Psoas muscle (tissue), 7 donors: ENCODE measurements at regions not wholly inside any gene's neighbourhood (a gene's known extent, or its start where the extent isn't known, plus 50 kb on each side); places are given as distances from the start of the nearest gene placed in this dataset.
"Not testable (repeated sequence)": the region's sequence is repeated elsewhere in the genome, so short reads cannot be mapped to it uniquely, and the experiment has no call there.

Experiments
- ATAC-seq, 4 donors: fragments of 200-7000 bp; cut with Tn5 transposase; one replicate each; pipeline ENCODE4 v1.9.1; 2020; ENCODE audit warnings: moderate library complexity in 3 of 4, mild to moderate bottlenecking in 2 of 4
- DNase-seq, 2 donors: peaks; one replicate each; pipeline ENCODE4 v3.0.0-alpha.2; 2020
- H3K27ac ChIP-seq: fragments of 200-600 bp; one replicate; pipeline ENCODE4 v1.8.0; 2022
- H3K27me3 ChIP-seq, 3 donors: fragments of 200-600 bp in 1 of 3; one replicate each; pipeline versions ENCODE4 v1.6.1 to v1.8.0; 2013 to 2022; ENCODE audit warnings: low read length in 2 of 3, mild to moderate bottlenecking in 2 of 3, moderate library complexity in 1 of 3; ENCODE audit not compliant: insufficient read depth in 3 of 3
- H3K36me3 ChIP-seq, 2 donors: fragments of 200-600 bp in 1 of 2; one replicate each; pipeline versions ENCODE4 v1.6.1 to v1.8.0; 2013 to 2022; ENCODE audit warnings: low read depth in 1 of 2, mild to moderate bottlenecking in 1 of 2, moderate library complexity in 1 of 2; ENCODE audit not compliant: insufficient read depth in 1 of 2
- H3K4me1 ChIP-seq: fragments of 200-600 bp; one replicate; pipeline ENCODE4 v1.8.0; 2022
- H3K4me3 ChIP-seq: fragments of 200-600 bp; one replicate; pipeline ENCODE4 v1.8.0; 2022; ENCODE audit warnings: mild to moderate bottlenecking
- H3K9me3 ChIP-seq: fragments of 200-600 bp; one replicate; pipeline ENCODE4 v1.8.0; 2022
- WGBS, 3 donors: extraction: QIAGEN DNeasy Blood & Tissue Kit; methylation state at CpG; one replicate each; pipeline versions ENCODE4 v1.1.6 to v1.1.7; 2013; 5-methylcytosine and 5-hydroxymethylcytosine counted together
- intact Hi-C, 2 donors: fragments of 100-400 bp; cut with DNase I; formaldehyde crosslinking; loops; one replicate each; pipeline versions ENCODE4 v1.11.0 to v1.14.2; 2022
- TF ChIP-seq, protein P1 (sequence below): fragments of 200-600 bp; IDR thresholded peaks from one replicate; pipeline ENCODE4 v1.8.0; 2022; ENCODE audit warnings: antibody characterized with exemption
- donor health status: healthy with polysubstance abuse.
- donor health status: DM: no; HTN: no; CAD: no; lungs with moderate emphysema.
- donor health status: Bipolar disorder and iron deficiency.
- donor health status: healthy.
- donor health status: DM: yes; HTN: yes; CAD: no.
- donor health status: DM: no; HTN: no; CAD: no.
- donor health status: DM: yes; HTN: yes; CAD: no.

DNA sequence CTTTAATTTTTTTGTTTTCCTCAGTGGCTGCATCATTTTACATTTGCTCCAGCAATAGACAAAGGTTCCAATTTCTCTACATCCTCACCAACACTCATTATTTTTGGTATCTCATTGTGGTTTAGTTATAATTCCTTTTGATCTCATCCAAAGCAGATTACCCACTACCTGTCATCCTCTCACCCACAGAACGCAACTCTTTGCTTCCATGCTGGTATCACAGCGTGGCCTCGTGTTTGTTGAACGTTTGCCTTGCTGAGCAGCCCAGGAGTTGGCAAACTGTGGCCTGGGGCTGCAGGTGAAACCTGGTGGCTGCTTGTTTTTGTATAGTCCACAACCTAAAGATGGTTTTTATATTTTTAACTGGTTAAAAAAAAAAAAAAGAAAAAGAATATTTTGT, 181.9 kb downstream of the BCAS1 start:
- WGBS, 3 donors = 62 to 72% (median 68%) methylated on average over 4 of the region's 4 CpGs
- H3K36me3 ChIP-seq = no peaks in the 10 kb centered on the region
- no peak overlapping the region for H3K4me3 ChIP-seq
- DNase-seq (no peak), ATAC-seq (no peak)
- H3K27ac ChIP-seq = no peak overlapping the region
- no peaks in the 10 kb centered on the region for H3K4me1 ChIP-seq
- H3K9me3 ChIP-seq = no peaks in the 10 kb centered on the region
- H3K27me3 ChIP-seq = peaks cover 0 to 2% (median 0%) of the 10 kb centered on the region in 3 donors
- intact Hi-C loops = no loop called here
- TF ChIP-seq, protein P1, sequence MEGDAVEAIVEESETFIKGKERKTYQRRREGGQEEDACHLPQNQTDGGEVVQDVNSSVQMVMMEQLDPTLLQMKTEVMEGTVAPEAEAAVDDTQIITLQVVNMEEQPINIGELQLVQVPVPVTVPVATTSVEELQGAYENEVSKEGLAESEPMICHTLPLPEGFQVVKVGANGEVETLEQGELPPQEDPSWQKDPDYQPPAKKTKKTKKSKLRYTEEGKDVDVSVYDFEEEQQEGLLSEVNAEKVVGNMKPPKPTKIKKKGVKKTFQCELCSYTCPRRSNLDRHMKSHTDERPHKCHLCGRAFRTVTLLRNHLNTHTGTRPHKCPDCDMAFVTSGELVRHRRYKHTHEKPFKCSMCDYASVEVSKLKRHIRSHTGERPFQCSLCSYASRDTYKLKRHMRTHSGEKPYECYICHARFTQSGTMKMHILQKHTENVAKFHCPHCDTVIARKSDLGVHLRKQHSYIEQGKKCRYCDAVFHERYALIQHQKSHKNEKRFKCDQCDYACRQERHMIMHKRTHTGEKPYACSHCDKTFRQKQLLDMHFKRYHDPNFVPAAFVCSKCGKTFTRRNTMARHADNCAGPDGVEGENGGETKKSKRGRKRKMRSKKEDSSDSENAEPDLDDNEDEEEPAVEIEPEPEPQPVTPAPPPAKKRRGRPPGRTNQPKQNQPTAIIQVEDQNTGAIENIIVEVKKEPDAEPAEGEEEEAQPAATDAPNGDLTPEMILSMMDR = no peak

DNA sequence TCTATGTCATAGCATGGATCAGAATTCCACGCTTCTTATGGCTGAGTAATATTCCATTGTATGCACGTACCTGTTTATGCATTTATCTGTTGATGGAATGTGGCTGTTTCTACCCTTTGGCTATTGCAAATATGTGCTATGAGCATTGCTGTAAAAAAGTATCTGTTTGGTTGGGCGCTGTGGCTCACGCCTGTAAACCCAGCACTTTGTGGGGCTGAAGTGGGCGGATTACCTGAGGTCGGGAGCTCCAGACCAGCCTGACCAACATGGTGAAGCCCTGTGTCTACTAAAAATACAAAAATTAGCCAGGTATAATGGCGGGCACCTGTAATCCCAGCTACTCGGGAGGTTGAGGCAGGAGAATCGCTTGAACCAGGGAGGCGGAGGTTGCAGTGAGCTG, 182.4 kb downstream of the BCAS1 start:
- Histone ChIP-seq H3K27me3 (peaks cover 0 to 2% (median 0%) of the 10 kb centered on the region in 3 donors), H3K36me3 (no peaks in the 10 kb centered on the region), H3K4me1 (no peaks in the 10 kb centered on the region), H3K9me3 (no peaks in the 10 kb centered on the region), H3K27ac (no peak overlapping the region), H3K4me3 (no peak overlapping the region)
- TF ChIP-seq, protein P1 = no peak
- intact Hi-C loops = no loop called here
- ATAC-seq = no peak
- 95 to 97% (median 97%) methylated on average over 10 of the region's 10 CpGs for WGBS, 3 donors
- no peak for DNase-seq

DNA sequence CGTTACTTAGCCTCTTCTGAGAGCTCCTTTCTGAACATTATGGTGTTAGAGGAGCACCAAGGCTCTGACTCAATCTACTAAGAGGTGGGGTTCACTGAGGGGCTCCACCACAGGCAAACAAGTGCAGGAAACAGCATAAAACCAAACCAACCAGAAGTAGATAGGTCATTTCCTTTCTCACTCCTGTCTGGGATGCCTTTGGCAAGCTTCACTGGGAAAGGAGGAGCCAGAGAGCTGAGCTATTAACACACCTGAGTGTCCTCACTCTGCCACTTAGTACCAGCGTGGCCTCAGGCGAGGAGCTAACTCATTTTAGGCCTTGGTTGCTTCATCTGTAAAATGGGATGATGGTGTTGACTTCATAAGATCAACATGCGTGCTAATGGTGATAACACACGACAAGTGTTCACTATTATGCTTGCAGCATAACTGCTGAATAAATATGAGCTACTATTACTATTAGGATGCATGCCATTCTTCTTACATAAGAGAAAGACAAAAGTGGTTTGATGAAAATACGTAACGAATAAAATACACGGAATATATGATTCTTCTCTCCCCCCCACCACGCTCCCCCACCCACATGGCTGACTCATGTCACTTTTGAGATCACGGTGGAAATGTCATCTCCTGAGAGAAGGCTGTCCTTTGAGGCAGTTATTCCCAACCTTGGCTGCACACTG, 185.4 kb downstream of the BCAS1 start:
- no peak overlapping the region for H3K4me3 ChIP-seq
- WGBS, 3 donors = 80 to 87% (median 83%) methylated on average over 10 of the region's 10 CpGs
- ATAC-seq (no peak), DNase-seq (no peak)
- H3K27ac ChIP-seq = no peak overlapping the region
- no peaks in the 10 kb centered on the region for H3K36me3 ChIP-seq
- TF ChIP-seq, protein P1 = no peak
- H3K9me3 ChIP-seq = no peaks in the 10 kb centered on the region
- H3K4me1 ChIP-seq = no peaks in the 10 kb centered on the region
- intact Hi-C loops = no loop called here
- H3K27me3 ChIP-seq = peaks cover 0 to 2% (median 0%) of the 10 kb centered on the region in 3 donors

- TF ChIP-seq, protein P1 = no peak
- Histone ChIP-seq H3K27me3 (peaks cover 0 to 3% (median 0%) of the 10 kb centered on the region in 3 donors), H3K9me3 (no peaks in the 10 kb centered on the region), H3K4me1 (no peaks in the 10 kb centered on the region), H3K27ac (no peak overlapping the region), H3K4me3 (no peak overlapping the region), H3K36me3 (no peaks in the 10 kb centered on the region)
- intact Hi-C loops = no loop called here
- ATAC-seq (no peak), DNase-seq (no peak)
- 73 to 77% (median 75%) methylated on average over 5 of the region's 5 CpGs for WGBS, 3 donors
Observed at GRCh38 chr20:53883098-53883911, 187.1 kb downstream of the BCAS1 start.

- 92 to 96% (median 95%) methylated on average over 5 of the region's 5 CpGs for whole genome bisulfite sequencing, 3 donors
- H3K4me3 ChIP-seq, H3K4me1 ChIP-seq, DNase-seq, intact Hi-C loops, H3K36me3 ChIP-seq, H3K27me3 ChIP-seq, ATAC-seq, H3K27ac ChIP-seq, H3K9me3 ChIP-seq: not testable (repeated sequence)
Observed at GRCh38 chr20:53882438-53882986, 187.9 kb downstream of the BCAS1 start.
